ENCODE measurements at regions not wholly inside any gene's neighbourhood (a gene's known extent, or its start where the extent isn't known, plus 50 kb on each side); places are given as distances from the start of the nearest gene placed in this dataset.
A peak's percentile ranks its signal among the peaks of the same experiment; 100 is the strongest.

- no peak overlapping the region for H3K4me3 ChIP-seq
- no peaks in the 10 kb centered on the region for H3K9me3 ChIP-seq
- no peak overlapping the region for H3K27ac ChIP-seq
- H3K4me1 ChIP-seq, result peaks cover 0 to 3% (median 2%) of the 10 kb centered on the region in 3 donors
- ATAC-seq (no peak), DNase-seq (no peak), FAIRE-seq (no peak)
- H3K36me3 ChIP-seq, result no peaks in the 10 kb centered on the region
- H3K27me3 ChIP-seq, result no peaks in the 10 kb centered on the region
- 84 to 86% methylated on average over 2 of the region's 2 CpGs for WGBS, 2 donors
- intact Hi-C loops (cut with DNase I), result no loop called here
- TF ChIP-seq, protein P1, sequence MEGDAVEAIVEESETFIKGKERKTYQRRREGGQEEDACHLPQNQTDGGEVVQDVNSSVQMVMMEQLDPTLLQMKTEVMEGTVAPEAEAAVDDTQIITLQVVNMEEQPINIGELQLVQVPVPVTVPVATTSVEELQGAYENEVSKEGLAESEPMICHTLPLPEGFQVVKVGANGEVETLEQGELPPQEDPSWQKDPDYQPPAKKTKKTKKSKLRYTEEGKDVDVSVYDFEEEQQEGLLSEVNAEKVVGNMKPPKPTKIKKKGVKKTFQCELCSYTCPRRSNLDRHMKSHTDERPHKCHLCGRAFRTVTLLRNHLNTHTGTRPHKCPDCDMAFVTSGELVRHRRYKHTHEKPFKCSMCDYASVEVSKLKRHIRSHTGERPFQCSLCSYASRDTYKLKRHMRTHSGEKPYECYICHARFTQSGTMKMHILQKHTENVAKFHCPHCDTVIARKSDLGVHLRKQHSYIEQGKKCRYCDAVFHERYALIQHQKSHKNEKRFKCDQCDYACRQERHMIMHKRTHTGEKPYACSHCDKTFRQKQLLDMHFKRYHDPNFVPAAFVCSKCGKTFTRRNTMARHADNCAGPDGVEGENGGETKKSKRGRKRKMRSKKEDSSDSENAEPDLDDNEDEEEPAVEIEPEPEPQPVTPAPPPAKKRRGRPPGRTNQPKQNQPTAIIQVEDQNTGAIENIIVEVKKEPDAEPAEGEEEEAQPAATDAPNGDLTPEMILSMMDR (IDR thresholded peaks at IDR 0.05), result no peak
Measured at GRCh38 chr11:15493066-15493465, 378.3 kb downstream of the INSC start.

GRCh38 chr11:15493921-15494620 lies 379.3 kb downstream of the INSC start:
- no peaks in the 10 kb centered on the region for H3K9me3 ChIP-seq
- no peaks in the 10 kb centered on the region for H3K36me3 ChIP-seq
- FAIRE-seq (no peak), ATAC-seq (peak in 3 of 4 donors; percentile 66 to 76 (median 67)), DNase-seq (peak in 3 of 6 donors; percentile 10 to 22 (median 15))
- intact Hi-C loops (cut with DNase I), result no loop called here
- no peaks in the 10 kb centered on the region for H3K27me3 ChIP-seq
- 71 to 75% methylated on average over 1 of the region's 1 CpG for WGBS, 2 donors
- no peak overlapping the region for H3K4me3 ChIP-seq
- TF ChIP-seq, protein P1 (IDR thresholded peaks at IDR 0.05), result no peak
- H3K4me1 ChIP-seq, result peaks cover 0 to 3% (median 2%) of the 10 kb centered on the region in 3 donors
- H3K27ac ChIP-seq, result no peak overlapping the region

- H3K4me3 ChIP-seq, result no peak overlapping the region
- FAIRE-seq (no peak), DNase-seq (no peak)
Measured at GRCh38 chr11:15494740-15495139, 380.0 kb downstream of the INSC start.

DNA sequence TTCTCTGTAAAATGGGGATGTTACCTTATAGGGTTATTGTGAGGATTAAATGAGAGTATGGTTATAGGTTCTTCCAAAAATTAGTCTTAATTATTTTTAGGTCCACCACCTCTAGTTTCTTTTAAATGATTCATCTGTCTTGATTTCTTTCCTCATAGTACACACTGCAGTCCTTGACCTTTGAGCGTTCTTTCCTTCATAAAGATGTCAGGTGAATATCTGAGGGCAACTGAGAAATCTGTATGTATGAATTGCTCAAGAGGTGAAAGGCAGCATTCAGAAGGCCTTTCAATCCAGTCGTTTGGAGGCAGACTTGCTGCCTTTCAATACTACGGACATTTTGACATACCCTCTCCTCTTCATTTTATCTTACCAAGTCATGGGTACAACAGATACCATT lies 380.7 kb downstream of the INSC start:
- ATAC-seq, result no peak
- FAIRE-seq, result no peak
- H3K9me3 ChIP-seq, result no peaks in the 10 kb centered on the region
- no peaks in the 10 kb centered on the region for H3K27me3 ChIP-seq
- WGBS, 2 donors, result 82 to 89% methylated on average over 3 of the region's 3 CpGs
- H3K4me3 ChIP-seq, result no peak overlapping the region
- H3K4me1 ChIP-seq, result peaks cover 0 to 3% (median 2%) of the 10 kb centered on the region in 3 donors
- DNase-seq, result no peak
- intact Hi-C loops (cut with DNase I), result no loop called here
- TF ChIP-seq, protein P1 (IDR thresholded peaks at IDR 0.05), result no peak
- no peaks in the 10 kb centered on the region for H3K36me3 ChIP-seq
- H3K27ac ChIP-seq, result no peak overlapping the region

More at GRCh38 chr11:15494740-15495139, 380.0 kb downstream of the INSC start:
- peaks cover 0 to 3% (median 2%) of the 10 kb centered on the region in 3 donors for H3K4me1 ChIP-seq
- H3K27ac ChIP-seq, result no peak overlapping the region
- H3K9me3 ChIP-seq, result no peaks in the 10 kb centered on the region
- no peaks in the 10 kb centered on the region for H3K36me3 ChIP-seq
- 97 to 98% methylated on average over 1 of the region's 1 CpG for WGBS, 2 donors
- no peaks in the 10 kb centered on the region for H3K27me3 ChIP-seq
- no peak for ATAC-seq
- TF ChIP-seq, protein P1 (IDR thresholded peaks at IDR 0.05), result no peak
- intact Hi-C loops (cut with DNase I), result no loop called here

DNA sequence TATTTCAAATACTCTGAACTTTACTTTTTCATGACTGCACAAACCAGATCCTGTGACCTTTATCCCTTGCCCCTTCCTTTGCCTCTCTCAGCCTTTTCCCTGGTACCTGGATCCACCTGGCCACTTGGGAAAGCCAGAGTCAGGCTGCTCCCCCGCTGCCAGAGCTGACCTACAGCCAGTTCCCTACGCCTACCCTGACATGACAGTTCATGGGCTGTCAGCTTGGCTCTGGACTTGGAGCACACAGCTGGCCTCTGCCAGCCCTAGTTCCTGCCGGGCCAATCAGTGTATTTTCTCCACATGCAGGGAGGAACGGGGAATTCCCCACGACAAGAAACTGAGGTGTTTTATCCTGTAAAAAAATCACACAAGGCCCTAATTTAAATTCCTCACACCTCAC lies 382.6 kb downstream of the INSC start:
- H3K4me1 ChIP-seq, result peaks cover 0 to 3% (median 2%) of the 10 kb centered on the region in 3 donors
- TF ChIP-seq, protein P1 (IDR thresholded peaks at IDR 0.05), result no peak
- H3K27me3 ChIP-seq, result no peaks in the 10 kb centered on the region
- ATAC-seq (peak in 3 of 4 donors; percentile 32 to 54 (median 53)), DNase-seq (peak in 2 of 6 donors; percentile 12 to 20), FAIRE-seq (no peak)
- H3K27ac ChIP-seq, result no peak overlapping the region
- no peaks in the 10 kb centered on the region for H3K36me3 ChIP-seq
- H3K4me3 ChIP-seq, result no peak overlapping the region
- H3K9me3 ChIP-seq, result no peaks in the 10 kb centered on the region
- intact Hi-C loops (cut with DNase I), result no loop called here
- 54 to 57% methylated on average over 5 of the region's 5 CpGs for WGBS, 2 donors
